ENCODE measurements at regions not wholly inside any gene's neighbourhood (a gene's known extent, or its start where the extent isn't known, plus 50 kb on each side); places are given as distances from the start of the nearest gene placed in this dataset.
"Not testable (repeated sequence)": the region's sequence is repeated elsewhere in the genome, so short reads cannot be mapped to it uniquely, and the experiment has no call there.

DNA sequence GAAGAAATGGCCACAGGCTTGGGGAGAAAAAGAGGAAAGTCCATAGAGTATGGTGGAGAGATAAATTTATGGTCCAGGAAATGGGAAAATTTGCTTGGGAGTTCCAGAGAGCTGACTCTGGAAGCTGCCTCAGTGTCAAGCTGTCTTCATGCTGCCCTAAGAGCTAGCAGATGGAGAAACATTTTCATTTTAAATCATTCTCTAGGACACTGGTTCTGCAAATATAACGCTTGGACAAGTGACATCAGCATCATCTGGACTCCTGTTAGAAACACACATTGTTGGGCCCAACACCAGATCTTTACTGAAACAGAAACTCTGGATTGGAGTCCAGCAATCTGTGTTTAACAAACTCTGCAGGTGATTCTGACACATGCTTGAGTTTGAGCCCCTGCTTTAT is 592.0 kb upstream of the KLF12 start:
- H3K4me1 Mint-ChIP-seq: peaks cover 10% of the 10 kb centered on the region
- no peaks in the 10 kb centered on the region for H3K36me3 Mint-ChIP-seq
- ChIA-PET CTCF (interaction anchor here (0.6 kb wide), 1 partner anchor 688 kb away, joined by 3 read pairs; no protein-coding TSS in a partner anchor), POLR2A (no interaction called here)
- H3K4me3 Mint-ChIP-seq: no peak overlapping the region
- TF ChIP-seq, protein P1, sequence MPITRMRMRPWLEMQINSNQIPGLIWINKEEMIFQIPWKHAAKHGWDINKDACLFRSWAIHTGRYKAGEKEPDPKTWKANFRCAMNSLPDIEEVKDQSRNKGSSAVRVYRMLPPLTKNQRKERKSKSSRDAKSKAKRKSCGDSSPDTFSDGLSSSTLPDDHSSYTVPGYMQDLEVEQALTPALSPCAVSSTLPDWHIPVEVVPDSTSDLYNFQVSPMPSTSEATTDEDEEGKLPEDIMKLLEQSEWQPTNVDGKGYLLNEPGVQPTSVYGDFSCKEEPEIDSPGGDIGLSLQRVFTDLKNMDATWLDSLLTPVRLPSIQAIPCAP (CRISPR knock-in tag; IDR thresholded peaks at IDR 0.05): no peak
- no peak for TF ChIP-seq TCF7 (CRISPR knock-in tag; IDR thresholded peaks at IDR 0.05; ENCODE audit: low read depth)
- TF ChIP-seq ATF1 (CRISPR knock-in tag; IDR thresholded peaks at IDR 0.05): no peak
- no peak for TF ChIP-seq HMGA2 (CRISPR knock-in tag; IDR thresholded peaks at IDR 0.05)
- TF ChIP-seq CBFB (CRISPR knock-in tag; IDR thresholded peaks at IDR 0.05; ENCODE audit: low read depth): no peak
- TF ChIP-seq, protein P2, sequence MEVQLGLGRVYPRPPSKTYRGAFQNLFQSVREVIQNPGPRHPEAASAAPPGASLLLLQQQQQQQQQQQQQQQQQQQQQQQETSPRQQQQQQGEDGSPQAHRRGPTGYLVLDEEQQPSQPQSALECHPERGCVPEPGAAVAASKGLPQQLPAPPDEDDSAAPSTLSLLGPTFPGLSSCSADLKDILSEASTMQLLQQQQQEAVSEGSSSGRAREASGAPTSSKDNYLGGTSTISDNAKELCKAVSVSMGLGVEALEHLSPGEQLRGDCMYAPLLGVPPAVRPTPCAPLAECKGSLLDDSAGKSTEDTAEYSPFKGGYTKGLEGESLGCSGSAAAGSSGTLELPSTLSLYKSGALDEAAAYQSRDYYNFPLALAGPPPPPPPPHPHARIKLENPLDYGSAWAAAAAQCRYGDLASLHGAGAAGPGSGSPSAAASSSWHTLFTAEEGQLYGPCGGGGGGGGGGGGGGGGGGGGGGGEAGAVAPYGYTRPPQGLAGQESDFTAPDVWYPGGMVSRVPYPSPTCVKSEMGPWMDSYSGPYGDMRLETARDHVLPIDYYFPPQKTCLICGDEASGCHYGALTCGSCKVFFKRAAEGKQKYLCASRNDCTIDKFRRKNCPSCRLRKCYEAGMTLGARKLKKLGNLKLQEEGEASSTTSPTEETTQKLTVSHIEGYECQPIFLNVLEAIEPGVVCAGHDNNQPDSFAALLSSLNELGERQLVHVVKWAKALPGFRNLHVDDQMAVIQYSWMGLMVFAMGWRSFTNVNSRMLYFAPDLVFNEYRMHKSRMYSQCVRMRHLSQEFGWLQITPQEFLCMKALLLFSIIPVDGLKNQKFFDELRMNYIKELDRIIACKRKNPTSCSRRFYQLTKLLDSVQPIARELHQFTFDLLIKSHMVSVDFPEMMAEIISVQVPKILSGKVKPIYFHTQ (CRISPR knock-in tag; IDR thresholded peaks at IDR 0.05): no peak
- no peak for TF ChIP-seq CREB1 (CRISPR knock-in tag; IDR thresholded peaks at IDR 0.05)
- TF ChIP-seq PRRX2 (CRISPR knock-in tag; IDR thresholded peaks at IDR 0.05): no peak
- no peak for TF ChIP-seq ZNF423 (CRISPR knock-in tag; IDR thresholded peaks at IDR 0.05)
- no peak for TF ChIP-seq NFATC4 (CRISPR knock-in tag; IDR thresholded peaks at IDR 0.05)
- TF ChIP-seq EMX1 (CRISPR knock-in tag; IDR thresholded peaks at IDR 0.05): no peak
- TF ChIP-seq GRHL2 (CRISPR knock-in tag; IDR thresholded peaks at IDR 0.05; ENCODE audit: insufficient replicate concordance, severe bottlenecking): no peak
- TF ChIP-seq, protein P3, sequence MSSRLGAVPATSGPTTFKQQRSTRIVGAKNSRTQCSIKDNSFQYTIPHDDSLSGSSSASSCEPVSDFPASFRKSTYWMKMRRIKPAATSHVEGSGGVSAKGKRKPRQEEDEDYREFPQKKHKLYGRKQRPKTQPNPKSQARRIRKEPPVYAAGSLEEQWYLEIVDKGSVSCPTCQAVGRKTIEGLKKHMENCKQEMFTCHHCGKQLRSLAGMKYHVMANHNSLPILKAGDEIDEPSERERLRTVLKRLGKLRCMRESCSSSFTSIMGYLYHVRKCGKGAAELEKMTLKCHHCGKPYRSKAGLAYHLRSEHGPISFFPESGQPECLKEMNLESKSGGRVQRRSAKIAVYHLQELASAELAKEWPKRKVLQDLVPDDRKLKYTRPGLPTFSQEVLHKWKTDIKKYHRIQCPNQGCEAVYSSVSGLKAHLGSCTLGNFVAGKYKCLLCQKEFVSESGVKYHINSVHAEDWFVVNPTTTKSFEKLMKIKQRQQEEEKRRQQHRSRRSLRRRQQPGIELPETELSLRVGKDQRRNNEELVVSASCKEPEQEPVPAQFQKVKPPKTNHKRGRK (CRISPR knock-in tag; IDR thresholded peaks at IDR 0.05; ENCODE audit: borderline replicate concordance): no peak
- TF ChIP-seq ZNF671 (CRISPR knock-in tag; IDR thresholded peaks at IDR 0.05): no peak
- TF ChIP-seq, protein P4, sequence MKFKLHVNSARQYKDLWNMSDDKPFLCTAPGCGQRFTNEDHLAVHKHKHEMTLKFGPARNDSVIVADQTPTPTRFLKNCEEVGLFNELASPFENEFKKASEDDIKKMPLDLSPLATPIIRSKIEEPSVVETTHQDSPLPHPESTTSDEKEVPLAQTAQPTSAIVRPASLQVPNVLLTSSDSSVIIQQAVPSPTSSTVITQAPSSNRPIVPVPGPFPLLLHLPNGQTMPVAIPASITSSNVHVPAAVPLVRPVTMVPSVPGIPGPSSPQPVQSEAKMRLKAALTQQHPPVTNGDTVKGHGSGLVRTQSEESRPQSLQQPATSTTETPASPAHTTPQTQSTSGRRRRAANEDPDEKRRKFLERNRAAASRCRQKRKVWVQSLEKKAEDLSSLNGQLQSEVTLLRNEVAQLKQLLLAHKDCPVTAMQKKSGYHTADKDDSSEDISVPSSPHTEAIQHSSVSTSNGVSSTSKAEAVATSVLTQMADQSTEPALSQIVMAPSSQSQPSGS (CRISPR knock-in tag; IDR thresholded peaks at IDR 0.05; ENCODE audit: borderline replicate concordance, low read depth): no peak
- DNase-seq (ENCODE audit: low spot score) (no peak), ATAC-seq (no peak)
- H3K9me3 Mint-ChIP-seq: no peaks in the 10 kb centered on the region
- H3K27me3 Mint-ChIP-seq (ENCODE audit: low read depth): no peaks in the 10 kb centered on the region
- H3K27ac Mint-ChIP-seq: no peak overlapping the region

DNA sequence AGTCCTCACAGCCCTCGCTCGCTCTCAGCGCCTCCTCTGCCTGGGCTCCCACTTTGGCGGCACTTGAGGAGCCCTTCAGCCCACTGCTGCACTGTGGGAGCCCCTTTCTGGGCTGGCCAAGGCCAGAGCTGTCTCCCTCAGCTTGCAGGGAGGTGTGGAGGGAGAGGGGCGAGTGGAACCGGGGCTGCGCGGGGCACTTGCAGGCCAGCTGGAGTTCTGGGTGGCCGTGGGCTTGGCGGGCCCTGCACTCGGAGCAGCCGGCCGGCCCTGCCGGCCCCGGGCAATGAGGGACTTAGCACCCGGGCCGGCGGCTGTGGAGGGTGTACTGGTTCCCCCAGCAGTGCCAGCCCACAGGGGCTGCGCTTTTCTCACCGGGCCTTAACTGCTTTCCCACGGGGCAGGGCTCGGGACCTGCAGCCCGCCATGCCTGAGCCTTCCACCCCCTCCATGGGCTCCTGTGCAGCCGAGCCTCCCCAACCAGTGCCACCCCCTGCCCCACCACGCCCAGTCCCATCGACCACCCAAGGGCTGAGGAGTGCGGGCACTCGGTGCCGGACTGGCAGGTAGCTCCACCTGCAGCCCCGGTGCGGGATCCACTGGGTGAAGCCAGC is 584.1 kb upstream of the KLF12 start:
- peaks cover 31% of the 10 kb centered on the region for H3K9me3 Mint-ChIP-seq
- CTCF ChIA-PET; DNase-seq (ENCODE audit: low spot score); H3K4me3 Mint-ChIP-seq; H3K36me3 Mint-ChIP-seq; H3K4me1 Mint-ChIP-seq; H3K27ac Mint-ChIP-seq; ATAC-seq; H3K27me3 Mint-ChIP-seq (ENCODE audit: low read depth); POLR2A ChIA-PET: not testable (repeated sequence)

DNA sequence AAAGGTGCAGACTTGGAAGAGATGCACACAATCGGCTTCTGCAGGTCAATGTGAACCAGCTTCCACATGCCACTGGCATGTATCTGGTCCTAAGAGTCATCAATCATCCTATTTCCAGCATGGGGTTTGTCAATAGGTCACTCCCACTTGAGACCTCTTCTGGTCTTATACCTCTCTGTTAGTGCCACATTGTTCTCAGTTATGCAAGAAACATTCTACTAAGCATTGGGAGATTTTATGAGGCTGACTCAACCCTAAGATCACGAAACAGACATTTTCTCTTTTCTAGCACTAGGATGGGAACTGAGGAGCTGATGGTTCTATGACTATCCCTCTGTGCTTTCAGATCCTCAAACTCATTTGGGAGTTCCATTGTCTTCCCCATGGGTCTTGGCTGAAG is 581.5 kb upstream of the KLF12 start:
- DNase-seq (ENCODE audit: low spot score) (no peak), ATAC-seq (no peak)
- Mint-ChIP-seq H3K36me3 (peaks cover 6% of the 10 kb centered on the region), H3K4me1 (no peaks in the 10 kb centered on the region), H3K27ac (no peak overlapping the region), H3K4me3 (no peak overlapping the region), H3K27me3 (ENCODE audit: low read depth) (no peaks in the 10 kb centered on the region), H3K9me3 (peaks cover 33% of the 10 kb centered on the region)
- TF ChIP-seq GRHL2 (CRISPR knock-in tag; IDR thresholded peaks at IDR 0.05; ENCODE audit: insufficient replicate concordance, severe bottlenecking) (no peak), EMX1 (CRISPR knock-in tag; IDR thresholded peaks at IDR 0.05) (no peak), MYBL2 (CRISPR knock-in tag; IDR thresholded peaks at IDR 0.05) (no peak)
- TF ChIP-seq, protein P1 (CRISPR knock-in tag; IDR thresholded peaks at IDR 0.05): no peak
- TF ChIP-seq, protein P5, sequence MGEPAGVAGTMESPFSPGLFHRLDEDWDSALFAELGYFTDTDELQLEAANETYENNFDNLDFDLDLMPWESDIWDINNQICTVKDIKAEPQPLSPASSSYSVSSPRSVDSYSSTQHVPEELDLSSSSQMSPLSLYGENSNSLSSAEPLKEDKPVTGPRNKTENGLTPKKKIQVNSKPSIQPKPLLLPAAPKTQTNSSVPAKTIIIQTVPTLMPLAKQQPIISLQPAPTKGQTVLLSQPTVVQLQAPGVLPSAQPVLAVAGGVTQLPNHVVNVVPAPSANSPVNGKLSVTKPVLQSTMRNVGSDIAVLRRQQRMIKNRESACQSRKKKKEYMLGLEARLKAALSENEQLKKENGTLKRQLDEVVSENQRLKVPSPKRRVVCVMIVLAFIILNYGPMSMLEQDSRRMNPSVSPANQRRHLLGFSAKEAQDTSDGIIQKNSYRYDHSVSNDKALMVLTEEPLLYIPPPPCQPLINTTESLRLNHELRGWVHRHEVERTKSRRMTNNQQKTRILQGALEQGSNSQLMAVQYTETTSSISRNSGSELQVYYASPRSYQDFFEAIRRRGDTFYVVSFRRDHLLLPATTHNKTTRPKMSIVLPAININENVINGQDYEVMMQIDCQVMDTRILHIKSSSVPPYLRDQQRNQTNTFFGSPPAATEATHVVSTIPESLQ (CRISPR knock-in tag; IDR thresholded peaks at IDR 0.05): no peak
- TF ChIP-seq, protein P6, sequence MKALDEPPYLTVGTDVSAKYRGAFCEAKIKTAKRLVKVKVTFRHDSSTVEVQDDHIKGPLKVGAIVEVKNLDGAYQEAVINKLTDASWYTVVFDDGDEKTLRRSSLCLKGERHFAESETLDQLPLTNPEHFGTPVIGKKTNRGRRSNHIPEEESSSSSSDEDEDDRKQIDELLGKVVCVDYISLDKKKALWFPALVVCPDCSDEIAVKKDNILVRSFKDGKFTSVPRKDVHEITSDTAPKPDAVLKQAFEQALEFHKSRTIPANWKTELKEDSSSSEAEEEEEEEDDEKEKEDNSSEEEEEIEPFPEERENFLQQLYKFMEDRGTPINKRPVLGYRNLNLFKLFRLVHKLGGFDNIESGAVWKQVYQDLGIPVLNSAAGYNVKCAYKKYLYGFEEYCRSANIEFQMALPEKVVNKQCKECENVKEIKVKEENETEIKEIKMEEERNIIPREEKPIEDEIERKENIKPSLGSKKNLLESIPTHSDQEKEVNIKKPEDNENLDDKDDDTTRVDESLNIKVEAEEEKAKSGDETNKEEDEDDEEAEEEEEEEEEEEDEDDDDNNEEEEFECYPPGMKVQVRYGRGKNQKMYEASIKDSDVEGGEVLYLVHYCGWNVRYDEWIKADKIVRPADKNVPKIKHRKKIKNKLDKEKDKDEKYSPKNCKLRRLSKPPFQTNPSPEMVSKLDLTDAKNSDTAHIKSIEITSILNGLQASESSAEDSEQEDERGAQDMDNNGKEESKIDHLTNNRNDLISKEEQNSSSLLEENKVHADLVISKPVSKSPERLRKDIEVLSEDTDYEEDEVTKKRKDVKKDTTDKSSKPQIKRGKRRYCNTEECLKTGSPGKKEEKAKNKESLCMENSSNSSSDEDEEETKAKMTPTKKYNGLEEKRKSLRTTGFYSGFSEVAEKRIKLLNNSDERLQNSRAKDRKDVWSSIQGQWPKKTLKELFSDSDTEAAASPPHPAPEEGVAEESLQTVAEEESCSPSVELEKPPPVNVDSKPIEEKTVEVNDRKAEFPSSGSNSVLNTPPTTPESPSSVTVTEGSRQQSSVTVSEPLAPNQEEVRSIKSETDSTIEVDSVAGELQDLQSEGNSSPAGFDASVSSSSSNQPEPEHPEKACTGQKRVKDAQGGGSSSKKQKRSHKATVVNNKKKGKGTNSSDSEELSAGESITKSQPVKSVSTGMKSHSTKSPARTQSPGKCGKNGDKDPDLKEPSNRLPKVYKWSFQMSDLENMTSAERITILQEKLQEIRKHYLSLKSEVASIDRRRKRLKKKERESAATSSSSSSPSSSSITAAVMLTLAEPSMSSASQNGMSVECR (CRISPR knock-in tag; IDR thresholded peaks at IDR 0.05; ENCODE audit: borderline replicate concordance): no peak
- CTCF ChIA-PET: no interaction called here
- POLR2A ChIA-PET: no interaction called here

Data from WTC11 (cell line).